ENCODE measurements at regions not wholly inside any gene's neighbourhood (a gene's known extent, or its start where the extent isn't known, plus 50 kb on each side); places are given as distances from the start of the nearest gene placed in this dataset.
A peak's percentile ranks its signal among the peaks of the same experiment; 100 is the strongest.
"Not testable (repeated sequence)": the region's sequence is repeated elsewhere in the genome, so short reads cannot be mapped to it uniquely, and the experiment has no call there.

- DNase-seq, result no peak
Observed at GRCh38 chr3:118766306-118766669, 268.4 kb downstream of the IGSF11 start.

- DNase-seq, result no peak
Observed at GRCh38 chr3:118772036-118772435, 262.6 kb downstream of the IGSF11 start.

GRCh38 chr3:118772547-118773011, 262.1 kb downstream of the IGSF11 start:
- DNase-seq, result peak; percentile 61 to 73

GRCh38 chr3:118775021-118775420, 259.6 kb downstream of the IGSF11 start:
- no peak for DNase-seq

GRCh38 chr3:118778201-118778600, 256.4 kb downstream of the IGSF11 start:
- no peak for DNase-seq

GRCh38 chr3:118781232-118781631, 253.4 kb downstream of the IGSF11 start:
- no peak for DNase-seq

GRCh38 chr3:118781839-118782238, 252.8 kb downstream of the IGSF11 start:
- no peak for DNase-seq

GRCh38 chr3:118782755-118783202, 251.9 kb downstream of the IGSF11 start:
- DNase-seq, result no peak

- DNase-seq, result no peak
Observed at GRCh38 chr3:118785415-118785814, 249.2 kb downstream of the IGSF11 start.

GRCh38 chr3:118791246-118791645, 243.4 kb downstream of the IGSF11 start:
- DNase-seq, result no peak

- no peak for DNase-seq
Observed at GRCh38 chr3:118792191-118792590, 242.5 kb downstream of the IGSF11 start.

GRCh38 chr3:118793176-118793575, 241.5 kb downstream of the IGSF11 start:
- no peak for DNase-seq

GRCh38 chr3:118799303-118799702, 235.3 kb downstream of the IGSF11 start:
- DNase-seq, result no peak

- no peak for DNase-seq
Observed at GRCh38 chr3:118801899-118802298, 232.7 kb downstream of the IGSF11 start.

- no peak for DNase-seq
Observed at GRCh38 chr3:118802325-118803095, 232.1 kb downstream of the IGSF11 start.

- DNase-seq, result no peak
Observed at GRCh38 chr3:118803096-118803476, 231.6 kb downstream of the IGSF11 start.

GRCh38 chr3:118805007-118805406, 229.6 kb downstream of the IGSF11 start:
- no peak for DNase-seq

- no peak for DNase-seq
Observed at GRCh38 chr3:118806423-118806822, 228.2 kb downstream of the IGSF11 start.

GRCh38 chr3:118807349-118807748, 227.3 kb downstream of the IGSF11 start:
- DNase-seq, result not testable (repeated sequence)

- DNase-seq, result no peak
Observed at GRCh38 chr3:118808723-118809122, 225.9 kb downstream of the IGSF11 start.

GRCh38 chr3:118809696-118810498, 224.7 kb downstream of the IGSF11 start:
- no peak for DNase-seq

GRCh38 chr3:118810499-118811035, 224.1 kb downstream of the IGSF11 start:
- DNase-seq, result no peak

GRCh38 chr3:118811236-118811732, 223.4 kb downstream of the IGSF11 start:
- no peak for DNase-seq

- no peak for DNase-seq
Observed at GRCh38 chr3:118813472-118813871, 221.2 kb downstream of the IGSF11 start.

All from AML-193 (cell line).